Natural killer cell (primary cell): ENCODE measurements at regions not wholly inside any gene's neighbourhood (a gene's known extent, or its start where the extent isn't known, plus 50 kb on each side); places are given as distances from the start of the nearest gene placed in this dataset.

ENCODE experiments used
- ATAC-seq, 3 donors: fragments of 150-1000 bp in 2 of 3; fragments of 200-7000 bp in 1 of 3; cut with Tn5 transposase; 1 replicate in 1 of 3; 2 replicates in 2 of 3; pipeline ENCODE4 v1.10.0; 2021; ENCODE audit warnings: mild to moderate bottlenecking in 2 of 3, moderate library complexity in 2 of 3
- DNase-seq, 2 donors: peaks; one replicate each; pipeline versions ENCODE4 v3.0.0 to v3.0.0-alpha.2; 2013 to 2021; ENCODE audit warnings: mixed read lengths in 1 of 2
- H3K27ac ChIP-seq: one replicate; pipeline ENCODE4 v1.5.1; 2013; ENCODE audit warnings: mild to moderate bottlenecking, low read length
- H3K27me3 ChIP-seq: one replicate; pipeline ENCODE4 v1.6.1; 2013; ENCODE audit warnings: low read length; ENCODE audit not compliant: control insufficient read depth, insufficient read depth
- H3K36me3 ChIP-seq: one replicate; pipeline ENCODE4 v1.6.1; 2013; ENCODE audit warnings: low read length; ENCODE audit not compliant: control insufficient read depth, insufficient read depth
- H3K4me1 ChIP-seq: one replicate; pipeline ENCODE4 v1.6.1; 2013; ENCODE audit warnings: low read length; ENCODE audit not compliant: control insufficient read depth, insufficient read depth
- H3K4me3 ChIP-seq: one replicate; pipeline ENCODE4 v1.5.1; 2013; ENCODE audit warnings: low read length
- H3K9me3 ChIP-seq: one replicate; pipeline ENCODE4 v1.6.1; 2013; ENCODE audit warnings: low read length; ENCODE audit not compliant: control insufficient read depth, insufficient read depth
- H3K27ac Mint-ChIP-seq, 2 donors: one replicate each; pipeline ENCODE4 v1.8.0; 2022; ENCODE audit warnings: mild to moderate bottlenecking in 2 of 2, mixed read lengths in 2 of 2, moderate library complexity in 1 of 2
- H3K27me3 Mint-ChIP-seq, 2 donors: one replicate each; pipeline ENCODE4 v1.8.0; 2022; ENCODE audit warnings: low read depth in 2 of 2, mixed read lengths in 2 of 2
- H3K36me3 Mint-ChIP-seq: one replicate; pipeline ENCODE4 v1.8.0; 2022; ENCODE audit warnings: mixed read lengths
- H3K4me1 Mint-ChIP-seq, 2 donors: one replicate each; pipeline ENCODE4 v1.8.0; 2022; ENCODE audit warnings: mixed read lengths in 2 of 2
- H3K4me3 Mint-ChIP-seq: one replicate; pipeline ENCODE4 v1.8.0; 2022; ENCODE audit warnings: mild to moderate bottlenecking, moderate library complexity, mixed read lengths
- H3K9me3 Mint-ChIP-seq, 2 donors: one replicate each; pipeline ENCODE4 v1.8.0; 2022; ENCODE audit warnings: mixed read lengths in 2 of 2
- WGBS: methylation state at CpG from one replicate; pipeline ENCODE4 v1.1.7; 2013; ENCODE audit warnings: missing lambda C conversion rate; ENCODE audit not compliant: insufficient coverage; 5-methylcytosine and 5-hydroxymethylcytosine counted together
- intact Hi-C: fragments of 100-400 bp; cut with micrococcal nuclease; formaldehyde crosslinking; loops from one replicate; pipeline ENCODE4 v1.14.2; 2022
- TF ChIP-seq, protein P1 (sequence below): fragments of 200-600 bp; IDR thresholded peaks from one replicate; pipeline ENCODE4 v1.8.0; 2022; ENCODE audit warnings: antibody characterized with exemption

DNA sequence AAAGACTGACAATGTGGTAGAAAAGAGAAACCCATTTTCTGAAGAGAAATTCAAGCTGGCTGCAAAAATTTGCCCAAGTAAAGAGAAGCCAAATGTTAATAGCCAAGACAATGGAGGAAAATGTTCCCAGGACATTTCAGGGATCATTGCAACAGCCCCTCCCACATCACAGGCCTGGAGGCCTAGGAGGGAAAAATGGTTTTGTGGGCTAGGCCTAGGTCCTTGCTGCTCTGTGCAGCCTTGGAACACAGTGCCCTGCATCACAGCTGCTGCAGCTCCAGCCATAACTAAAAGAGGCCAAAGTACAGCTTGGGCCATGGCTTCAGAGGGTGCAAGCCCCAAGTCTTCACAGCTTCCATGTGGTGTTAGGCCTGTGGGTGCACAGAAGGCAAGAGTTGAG lies 332.4 kb upstream of the LRIG3 start:
- no peak for ATAC-seq
- peaks cover 8% of the 10 kb centered on the region for H3K36me3 Mint-ChIP-seq
- no peak overlapping the region for H3K4me3 Mint-ChIP-seq
- no peaks in the 10 kb centered on the region for H3K4me1 Mint-ChIP-seq
- H3K9me3 ChIP-seq: peaks cover 7% of the 10 kb centered on the region
- DNase-seq: no peak
- intact Hi-C loops: no loop called here
- no peaks in the 10 kb centered on the region for H3K4me1 ChIP-seq
- H3K27me3 ChIP-seq: no peaks in the 10 kb centered on the region
- no peaks in the 10 kb centered on the region for H3K27me3 Mint-ChIP-seq
- no peak overlapping the region for H3K4me3 ChIP-seq
- no peaks in the 10 kb centered on the region for H3K36me3 ChIP-seq
- H3K27ac ChIP-seq: no peak overlapping the region
- no peak overlapping the region for H3K27ac Mint-ChIP-seq
- TF ChIP-seq, protein P1, sequence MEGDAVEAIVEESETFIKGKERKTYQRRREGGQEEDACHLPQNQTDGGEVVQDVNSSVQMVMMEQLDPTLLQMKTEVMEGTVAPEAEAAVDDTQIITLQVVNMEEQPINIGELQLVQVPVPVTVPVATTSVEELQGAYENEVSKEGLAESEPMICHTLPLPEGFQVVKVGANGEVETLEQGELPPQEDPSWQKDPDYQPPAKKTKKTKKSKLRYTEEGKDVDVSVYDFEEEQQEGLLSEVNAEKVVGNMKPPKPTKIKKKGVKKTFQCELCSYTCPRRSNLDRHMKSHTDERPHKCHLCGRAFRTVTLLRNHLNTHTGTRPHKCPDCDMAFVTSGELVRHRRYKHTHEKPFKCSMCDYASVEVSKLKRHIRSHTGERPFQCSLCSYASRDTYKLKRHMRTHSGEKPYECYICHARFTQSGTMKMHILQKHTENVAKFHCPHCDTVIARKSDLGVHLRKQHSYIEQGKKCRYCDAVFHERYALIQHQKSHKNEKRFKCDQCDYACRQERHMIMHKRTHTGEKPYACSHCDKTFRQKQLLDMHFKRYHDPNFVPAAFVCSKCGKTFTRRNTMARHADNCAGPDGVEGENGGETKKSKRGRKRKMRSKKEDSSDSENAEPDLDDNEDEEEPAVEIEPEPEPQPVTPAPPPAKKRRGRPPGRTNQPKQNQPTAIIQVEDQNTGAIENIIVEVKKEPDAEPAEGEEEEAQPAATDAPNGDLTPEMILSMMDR: no peak
- peaks cover 13 to 17% of the 10 kb centered on the region in 2 donors for H3K9me3 Mint-ChIP-seq

DNA sequence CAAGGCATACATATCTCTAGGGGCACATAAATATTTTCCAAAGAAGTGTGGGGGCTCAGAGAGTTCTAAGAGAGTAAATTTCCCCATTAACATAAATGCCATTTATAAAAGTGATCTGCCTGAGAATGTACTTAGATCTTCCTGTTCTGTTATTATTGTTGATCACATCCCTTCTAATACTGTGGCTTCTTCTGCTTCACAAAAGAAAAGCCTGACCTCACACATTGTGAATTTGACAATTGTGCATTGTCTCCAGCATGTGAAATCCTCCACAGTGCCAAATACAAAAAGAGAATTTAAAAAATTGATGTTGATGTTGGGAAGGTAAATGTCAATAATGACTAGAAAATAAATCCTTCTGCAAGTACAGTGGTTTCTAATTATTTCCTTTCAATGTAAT lies 330.5 kb upstream of the LRIG3 start:
- intact Hi-C loops: no loop called here
- TF ChIP-seq, protein P1: no peak
- H3K27ac ChIP-seq: no peak overlapping the region
- ATAC-seq (no peak), DNase-seq (no peak)
- no peak overlapping the region for H3K4me3 Mint-ChIP-seq
- no peaks in the 10 kb centered on the region for H3K27me3 Mint-ChIP-seq
- H3K27ac Mint-ChIP-seq: no peak overlapping the region
- no peaks in the 10 kb centered on the region for H3K4me1 Mint-ChIP-seq
- no peak overlapping the region for H3K4me3 ChIP-seq
- peaks cover 7% of the 10 kb centered on the region for H3K9me3 ChIP-seq
- no peaks in the 10 kb centered on the region for H3K36me3 ChIP-seq
- H3K4me1 ChIP-seq: no peaks in the 10 kb centered on the region
- peaks cover 10 to 15% of the 10 kb centered on the region in 2 donors for H3K9me3 Mint-ChIP-seq
- H3K36me3 Mint-ChIP-seq: peaks cover 8% of the 10 kb centered on the region
- H3K27me3 ChIP-seq: no peaks in the 10 kb centered on the region

DNA sequence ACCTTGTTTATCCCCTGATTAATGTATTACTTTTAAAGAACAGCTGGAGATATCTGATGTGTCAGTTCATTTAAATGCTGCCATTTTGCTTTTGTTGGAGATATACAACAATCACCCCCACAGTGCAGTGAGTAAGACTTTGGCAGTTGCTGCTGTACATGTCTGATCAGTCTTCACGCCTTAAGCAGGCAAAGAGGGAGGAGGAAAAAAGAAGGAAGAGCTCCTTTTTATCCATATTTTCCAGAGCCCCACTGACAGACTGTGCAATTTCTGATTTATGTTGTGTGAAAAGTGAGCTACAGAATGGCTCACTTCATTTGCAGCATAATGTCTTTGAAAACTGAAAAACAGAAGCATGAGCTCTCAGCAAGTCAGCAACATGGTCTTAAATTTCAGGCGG lies 319.7 kb upstream of the LRIG3 start:
- Histone ChIP-seq H3K27ac (no peak overlapping the region), H3K4me1 (no peaks in the 10 kb centered on the region), H3K27me3 (no peaks in the 10 kb centered on the region), H3K36me3 (no peaks in the 10 kb centered on the region), H3K9me3 (no peaks in the 10 kb centered on the region), H3K4me3 (no peak overlapping the region)
- ATAC-seq (no peak), DNase-seq (no peak)
- H3K9me3 Mint-ChIP-seq: peaks cover 6 to 7% of the 10 kb centered on the region in 2 donors
- no peaks in the 10 kb centered on the region for H3K27me3 Mint-ChIP-seq
- H3K4me1 Mint-ChIP-seq: no peaks in the 10 kb centered on the region
- intact Hi-C loops: no loop called here
- peaks cover 8% of the 10 kb centered on the region for H3K36me3 Mint-ChIP-seq
- no peak overlapping the region for H3K27ac Mint-ChIP-seq
- TF ChIP-seq, protein P1: no peak
- no CpG with 5 or more reads among the region's 2 CpGs for WGBS
- H3K4me3 Mint-ChIP-seq: no peak overlapping the region

DNA sequence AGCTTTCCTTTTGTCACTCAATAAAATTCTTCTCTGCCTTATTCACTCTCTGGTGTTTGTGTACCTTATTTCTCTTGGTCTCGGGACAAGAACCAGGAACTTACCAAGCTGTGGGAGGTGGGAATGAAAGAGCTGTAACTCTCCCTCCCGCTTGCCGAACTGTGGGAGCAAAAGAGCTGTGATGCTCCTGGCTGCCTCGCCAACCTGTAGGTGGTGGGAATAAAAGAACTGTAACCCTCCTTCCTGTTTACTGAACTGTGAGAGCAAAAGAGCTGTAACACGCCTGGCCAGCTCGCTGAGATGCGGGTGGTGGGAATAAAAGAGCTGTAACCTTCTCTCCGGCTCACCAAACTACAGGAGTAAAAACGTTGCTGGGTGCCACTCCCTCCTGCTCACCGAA lies 314.1 kb upstream of the LRIG3 start:
- Histone ChIP-seq H3K4me3 (no peak overlapping the region), H3K36me3 (no peaks in the 10 kb centered on the region), H3K27ac (no peak overlapping the region), H3K4me1 (no peaks in the 10 kb centered on the region), H3K9me3 (peaks cover 8% of the 10 kb centered on the region), H3K27me3 (no peaks in the 10 kb centered on the region)
- DNase-seq: no peak
- H3K36me3 Mint-ChIP-seq: no peaks in the 10 kb centered on the region
- no peak overlapping the region for H3K27ac Mint-ChIP-seq
- intact Hi-C loops: no loop called here
- ATAC-seq: no peak
- peaks cover 5 to 8% of the 10 kb centered on the region in 2 donors for H3K9me3 Mint-ChIP-seq
- no peaks in the 10 kb centered on the region for H3K4me1 Mint-ChIP-seq
- TF ChIP-seq, protein P1: no peak
- no peak overlapping the region for H3K4me3 Mint-ChIP-seq
- 90% methylated on average over 10 of the region's 10 CpGs for WGBS
- no peaks in the 10 kb centered on the region for H3K27me3 Mint-ChIP-seq
